ENCODE measurements at regions not wholly inside any gene's neighbourhood (a gene's known extent, or its start where the extent isn't known, plus 50 kb on each side); places are given as distances from the start of the nearest gene placed in this dataset.

- DNase-seq (ENCODE audit: low spot score): no peak
- Histone ChIP-seq H3K4me3 (no peak overlapping the region), H3K27ac (no peak overlapping the region)
- TF ChIP-seq CTCF (IDR thresholded peaks at IDR 0.05): no peak
Measured at GRCh38 chr9:135214706-135215105, 127.2 kb downstream of the OLFM1 start.

GRCh38 chr9:135215571-135216161, 128.2 kb downstream of the OLFM1 start:
- Histone ChIP-seq H3K4me3 (no peak overlapping the region), H3K27ac (no peak overlapping the region)
- no peak for DNase-seq (ENCODE audit: low spot score)
- TF ChIP-seq CTCF (IDR thresholded peaks at IDR 0.05): no peak

GRCh38 chr9:135216236-135216635, 128.8 kb downstream of the OLFM1 start:
- Histone ChIP-seq H3K27ac (no peak overlapping the region), H3K4me3 (no peak overlapping the region)
- no peak for DNase-seq (ENCODE audit: low spot score)
- no peak for TF ChIP-seq CTCF (IDR thresholded peaks at IDR 0.05)

- no peak overlapping the region for H3K27ac ChIP-seq
- no peak for DNase-seq (ENCODE audit: low spot score)
Measured at GRCh38 chr9:135216791-135217441, 129.4 kb downstream of the OLFM1 start.

GRCh38 chr9:135217836-135218235, 130.4 kb downstream of the OLFM1 start:
- TF ChIP-seq CTCF (IDR thresholded peaks at IDR 0.05): no peak
- DNase-seq (ENCODE audit: low spot score): no peak
- Histone ChIP-seq H3K4me3 (no peak overlapping the region), H3K27ac (no peak overlapping the region)

More at GRCh38 chr9:135216791-135217441, 129.4 kb downstream of the OLFM1 start:
- TF ChIP-seq CTCF (IDR thresholded peaks at IDR 0.05): no peak
- H3K4me3 ChIP-seq: no peak overlapping the region

GRCh38 chr9:135218331-135219225, 131.1 kb downstream of the OLFM1 start:
- Histone ChIP-seq H3K27ac (no peak overlapping the region), H3K4me3 (no peak overlapping the region)
- DNase-seq (ENCODE audit: low spot score): no peak
- no peak for TF ChIP-seq CTCF (IDR thresholded peaks at IDR 0.05)

All from coronary artery (tissue), 2 donors.